ENCODE measurements at regions not wholly inside any gene's neighbourhood (a gene's known extent, or its start where the extent isn't known, plus 50 kb on each side); places are given as distances from the start of the nearest gene placed in this dataset.

DNA sequence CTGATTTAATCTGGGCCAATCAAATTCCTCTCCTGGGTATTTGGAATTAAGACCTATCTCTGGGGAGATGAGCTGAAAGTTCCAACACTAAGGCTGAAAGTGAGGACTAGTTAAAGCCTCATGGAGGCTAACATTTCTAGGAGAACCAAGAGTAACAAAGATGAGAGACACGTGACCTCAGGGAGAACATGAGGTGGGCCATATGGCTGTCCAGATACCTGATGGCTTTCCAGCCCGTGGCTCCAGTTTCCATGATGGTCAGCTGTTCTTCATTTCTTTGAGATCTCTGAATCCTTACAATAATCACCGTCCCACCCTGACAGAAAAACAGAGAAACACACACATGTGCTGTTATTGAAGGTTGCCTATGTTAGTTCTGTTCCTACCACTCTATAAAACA lies 66.1 kb downstream of the LEPR start:
- H3K4me3 ChIP-seq (ENCODE audit: insufficient read depth, low read depth, low read length) = no peak overlapping the region
- H3K36me3 ChIP-seq (ENCODE audit: control insufficient read depth, insufficient read depth, low read length) = no peaks in the 10 kb centered on the region
- no peaks in the 10 kb centered on the region for H3K4me1 ChIP-seq (ENCODE audit: control insufficient read depth, insufficient read depth, low read length)
- H3K27ac ChIP-seq (ENCODE audit: insufficient read depth, low read depth, low read length, poor library complexity, severe bottlenecking) = no peak overlapping the region
- no peaks in the 10 kb centered on the region for H3K9me3 ChIP-seq (ENCODE audit: control insufficient read depth, low read length)
- H3K27me3 ChIP-seq (ENCODE audit: control insufficient read depth, insufficient read depth, low read length, poor library complexity, severe bottlenecking) = no peaks in the 10 kb centered on the region
- 90 to 94% methylated on average over 3 of the region's 3 CpGs for WGBS, 2 experiments

GRCh38 chr1:65489481-65489880 lies 69.0 kb downstream of the LEPR start:
- H3K27ac ChIP-seq (ENCODE audit: insufficient read depth, low read depth, low read length, poor library complexity, severe bottlenecking) = no peak overlapping the region
- H3K9me3 ChIP-seq (ENCODE audit: control insufficient read depth, low read length) = no peaks in the 10 kb centered on the region
- H3K4me3 ChIP-seq (ENCODE audit: insufficient read depth, low read depth, low read length) = no peak overlapping the region
- H3K27me3 ChIP-seq (ENCODE audit: control insufficient read depth, insufficient read depth, low read length, poor library complexity, severe bottlenecking) = no peaks in the 10 kb centered on the region
- H3K4me1 ChIP-seq (ENCODE audit: control insufficient read depth, insufficient read depth, low read length) = no peaks in the 10 kb centered on the region
- no peaks in the 10 kb centered on the region for H3K36me3 ChIP-seq (ENCODE audit: control insufficient read depth, insufficient read depth, low read length)

- Histone ChIP-seq H3K27me3 (ENCODE audit: control insufficient read depth, insufficient read depth, low read length, poor library complexity, severe bottlenecking) (no peaks in the 10 kb centered on the region), H3K27ac (ENCODE audit: insufficient read depth, low read depth, low read length, poor library complexity, severe bottlenecking) (no peak overlapping the region), H3K4me3 (ENCODE audit: insufficient read depth, low read depth, low read length) (no peak overlapping the region), H3K36me3 (ENCODE audit: control insufficient read depth, insufficient read depth, low read length) (no peaks in the 10 kb centered on the region), H3K9me3 (ENCODE audit: control insufficient read depth, low read length) (no peaks in the 10 kb centered on the region), H3K4me1 (ENCODE audit: control insufficient read depth, insufficient read depth, low read length) (no peaks in the 10 kb centered on the region)
- WGBS, 2 experiments = 93 to 94% methylated on average over 6 of the region's 6 CpGs
Observed at GRCh38 chr1:65490231-65491009, 70.0 kb downstream of the LEPR start.

- no peaks in the 10 kb centered on the region for H3K36me3 ChIP-seq (ENCODE audit: control insufficient read depth, insufficient read depth, low read length)
- no peaks in the 10 kb centered on the region for H3K27me3 ChIP-seq (ENCODE audit: control insufficient read depth, insufficient read depth, low read length, poor library complexity, severe bottlenecking)
- WGBS, 2 experiments = 80% methylated on average over 3 of the region's 3 CpGs
- no peak overlapping the region for H3K4me3 ChIP-seq (ENCODE audit: insufficient read depth, low read depth, low read length)
- H3K27ac ChIP-seq (ENCODE audit: insufficient read depth, low read depth, low read length, poor library complexity, severe bottlenecking) = no peak overlapping the region
- H3K4me1 ChIP-seq (ENCODE audit: control insufficient read depth, insufficient read depth, low read length) = no peaks in the 10 kb centered on the region
- no peaks in the 10 kb centered on the region for H3K9me3 ChIP-seq (ENCODE audit: control insufficient read depth, low read length)
Observed at GRCh38 chr1:65491472-65491871, 71.0 kb downstream of the LEPR start.

- Histone ChIP-seq H3K4me1 (ENCODE audit: control insufficient read depth, insufficient read depth, low read length) (no peaks in the 10 kb centered on the region), H3K36me3 (ENCODE audit: control insufficient read depth, insufficient read depth, low read length) (no peaks in the 10 kb centered on the region), H3K27me3 (ENCODE audit: control insufficient read depth, insufficient read depth, low read length, poor library complexity, severe bottlenecking) (no peaks in the 10 kb centered on the region), H3K9me3 (ENCODE audit: control insufficient read depth, low read length) (no peaks in the 10 kb centered on the region), H3K27ac (ENCODE audit: insufficient read depth, low read depth, low read length, poor library complexity, severe bottlenecking) (no peak overlapping the region), H3K4me3 (ENCODE audit: insufficient read depth, low read depth, low read length) (no peak overlapping the region)
- WGBS, 2 experiments = 90 to 95% methylated on average over 1 to 2 of the region's 2 CpGs
Observed at GRCh38 chr1:65493802-65494201, 73.3 kb downstream of the LEPR start.

DNA sequence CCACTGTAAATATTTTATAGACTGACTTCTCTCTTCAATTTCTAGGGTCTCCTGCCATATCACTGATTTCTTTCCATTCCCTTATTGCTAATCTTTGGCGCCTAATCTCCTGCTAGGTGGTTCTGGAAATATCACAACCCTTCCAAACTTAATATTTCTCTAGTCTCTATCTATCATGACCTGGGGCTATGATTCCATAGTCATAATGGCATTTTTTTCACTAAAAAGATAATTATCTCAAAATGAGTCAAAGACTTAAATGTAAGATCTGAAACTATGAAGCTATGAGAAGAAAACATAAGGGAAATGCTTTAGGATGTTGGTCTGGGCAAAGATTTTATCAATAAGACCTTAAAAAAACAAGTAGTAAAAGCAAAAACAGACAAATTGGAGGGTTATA lies 74.2 kb downstream of the LEPR start:
- Histone ChIP-seq H3K36me3 (ENCODE audit: control insufficient read depth, insufficient read depth, low read length) (no peaks in the 10 kb centered on the region), H3K9me3 (ENCODE audit: control insufficient read depth, low read length) (no peaks in the 10 kb centered on the region), H3K27ac (ENCODE audit: insufficient read depth, low read depth, low read length, poor library complexity, severe bottlenecking) (no peak overlapping the region), H3K27me3 (ENCODE audit: control insufficient read depth, insufficient read depth, low read length, poor library complexity, severe bottlenecking) (no peaks in the 10 kb centered on the region), H3K4me3 (ENCODE audit: insufficient read depth, low read depth, low read length) (no peak overlapping the region), H3K4me1 (ENCODE audit: control insufficient read depth, insufficient read depth, low read length) (no peaks in the 10 kb centered on the region)
- 100% methylated on average over 1 of the region's 1 CpG for WGBS, 2 experiments

- Histone ChIP-seq H3K4me3 (ENCODE audit: insufficient read depth, low read depth, low read length) (no peak overlapping the region), H3K27ac (ENCODE audit: insufficient read depth, low read depth, low read length, poor library complexity, severe bottlenecking) (no peak overlapping the region), H3K9me3 (ENCODE audit: control insufficient read depth, low read length) (no peaks in the 10 kb centered on the region), H3K27me3 (ENCODE audit: control insufficient read depth, insufficient read depth, low read length, poor library complexity, severe bottlenecking) (no peaks in the 10 kb centered on the region), H3K4me1 (ENCODE audit: control insufficient read depth, insufficient read depth, low read length) (no peaks in the 10 kb centered on the region), H3K36me3 (ENCODE audit: control insufficient read depth, insufficient read depth, low read length) (no peaks in the 10 kb centered on the region)
- 100% methylated on average over 1 of the region's 1 CpG for WGBS, 2 experiments
Observed at GRCh38 chr1:65495137-65495536, 74.7 kb downstream of the LEPR start.

GRCh38 chr1:65497256-65497830 lies 76.9 kb downstream of the LEPR start:
- Histone ChIP-seq H3K9me3 (ENCODE audit: control insufficient read depth, low read length) (no peaks in the 10 kb centered on the region), H3K4me1 (ENCODE audit: control insufficient read depth, insufficient read depth, low read length) (no peaks in the 10 kb centered on the region), H3K27ac (ENCODE audit: insufficient read depth, low read depth, low read length, poor library complexity, severe bottlenecking) (no peak overlapping the region), H3K27me3 (ENCODE audit: control insufficient read depth, insufficient read depth, low read length, poor library complexity, severe bottlenecking) (no peaks in the 10 kb centered on the region), H3K36me3 (ENCODE audit: control insufficient read depth, insufficient read depth, low read length) (no peaks in the 10 kb centered on the region), H3K4me3 (ENCODE audit: insufficient read depth, low read depth, low read length) (no peak overlapping the region)
- 73 to 89% methylated on average over 2 of the region's 2 CpGs for WGBS, 2 experiments

DNA sequence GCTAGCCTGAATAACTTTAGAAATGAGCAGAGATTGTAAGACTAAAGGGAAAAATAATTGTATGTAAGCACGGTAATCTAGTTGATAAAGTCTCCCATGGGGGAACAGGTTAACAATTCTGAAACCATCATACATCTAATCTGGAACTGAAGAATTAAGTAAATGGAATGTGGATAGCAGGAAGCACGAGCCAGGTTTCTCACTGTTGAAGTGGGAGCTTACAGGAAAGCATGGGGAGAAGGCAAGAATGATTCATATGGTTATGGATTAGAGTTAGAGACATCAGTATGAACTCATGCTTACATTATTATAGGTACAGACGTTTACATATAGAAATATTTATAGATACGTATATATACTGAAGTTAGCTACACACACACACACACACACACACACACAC lies 83.0 kb downstream of the LEPR start:
- H3K4me1 ChIP-seq (ENCODE audit: control insufficient read depth, insufficient read depth, low read length) = no peaks in the 10 kb centered on the region
- no peaks in the 10 kb centered on the region for H3K9me3 ChIP-seq (ENCODE audit: control insufficient read depth, low read length)
- WGBS, 2 experiments = 84 to 88% methylated on average over 2 of the region's 4 CpGs
- no peak overlapping the region for H3K27ac ChIP-seq (ENCODE audit: insufficient read depth, low read depth, low read length, poor library complexity, severe bottlenecking)
- H3K27me3 ChIP-seq (ENCODE audit: control insufficient read depth, insufficient read depth, low read length, poor library complexity, severe bottlenecking) = no peaks in the 10 kb centered on the region
- H3K36me3 ChIP-seq (ENCODE audit: control insufficient read depth, insufficient read depth, low read length) = no peaks in the 10 kb centered on the region
- H3K4me3 ChIP-seq (ENCODE audit: insufficient read depth, low read depth, low read length) = no peak overlapping the region

- Histone ChIP-seq H3K27me3 (ENCODE audit: control insufficient read depth, insufficient read depth, low read length, poor library complexity, severe bottlenecking) (no peaks in the 10 kb centered on the region), H3K4me1 (ENCODE audit: control insufficient read depth, insufficient read depth, low read length) (no peaks in the 10 kb centered on the region), H3K9me3 (ENCODE audit: control insufficient read depth, low read length) (no peaks in the 10 kb centered on the region), H3K36me3 (ENCODE audit: control insufficient read depth, insufficient read depth, low read length) (no peaks in the 10 kb centered on the region), H3K27ac (ENCODE audit: insufficient read depth, low read depth, low read length, poor library complexity, severe bottlenecking) (no peak overlapping the region), H3K4me3 (ENCODE audit: insufficient read depth, low read depth, low read length) (no peak overlapping the region)
- WGBS, 2 experiments = 82 to 100% methylated on average over 3 of the region's 3 CpGs
Observed at GRCh38 chr1:65504263-65504662, 83.8 kb downstream of the LEPR start.
